H1 (cell line): ENCODE measurements at regions not wholly inside any gene's neighbourhood (a gene's known extent, or its start where the extent isn't known, plus 50 kb on each side); places are given as distances from the start of the nearest gene placed in this dataset.

Source experiments
- CTCF ChIA-PET: fragments of 300-600 bp; sonication (Branson Sonifier 250); formaldehyde crosslinking; loops from one replicate; lab custom pipeline; 2021; ENCODE audit not compliant: partially characterized antibody; lab: Charles Lee
- POLR2A ChIA-PET: fragments of 300-600 bp; sonication (Branson Sonifier 250); formaldehyde crosslinking; loops from one replicate; lab custom pipeline; 2021; ENCODE audit warnings: inconsistent platforms; ENCODE audit not compliant: partially characterized antibody; lab: Charles Lee
- DNase-seq, 2 experiments: peaks; one replicate each; pipeline versions ENCODE4 v3.0.0 to v3.0.0-alpha.2; 2010 to 2022; ENCODE audit warnings: low spot score in 2 of 2, low read depth in 1 of 2, mixed read lengths in 1 of 2
- FAIRE-seq: peaks from 2 replicates; lab custom pipeline; 2011; peaks lifted over from hg19 to GRCh38; lab: Jason Lieb, UNC
- H2AFZ ChIP-seq: 2 replicates; pipeline ENCODE4 v1.8.1; 2012; ENCODE audit warnings: low read length, inconsistent platforms
- H2AK5ac ChIP-seq: 2 replicates; pipeline ENCODE4 v1.6.1; 2013; ENCODE audit warnings: low read depth, low read length
- H2BK120ac ChIP-seq: replicated peaks from 2 replicates; pipeline ENCODE3; 2013; ENCODE audit warnings: low read depth, low read length, inconsistent platforms
- H2BK12ac ChIP-seq: 2 replicates; pipeline ENCODE4 v1.6.1; 2013; ENCODE audit warnings: low read depth, low read length
- H2BK15ac ChIP-seq: 2 replicates; pipeline ENCODE4 v1.6.1; 2013; ENCODE audit warnings: low read length
- H2BK20ac ChIP-seq: 2 replicates; pipeline ENCODE4 v1.6.1; 2013; ENCODE audit warnings: low read length
- H2BK5ac ChIP-seq: 2 replicates; pipeline ENCODE4 v1.6.1; 2013; ENCODE audit warnings: low read depth, low read length
- H3K14ac ChIP-seq: 2 replicates; pipeline ENCODE4 v1.6.1; 2013; ENCODE audit warnings: inconsistent platforms; ENCODE audit not compliant: insufficient read length
- H3K18ac ChIP-seq: 2 replicates; pipeline ENCODE4 v1.6.1; 2013; ENCODE audit warnings: low read length; ENCODE audit errors: extremely low read depth
- H3K23ac ChIP-seq: 2 replicates; pipeline ENCODE4 v1.6.1; 2013; ENCODE audit warnings: inconsistent platforms; ENCODE audit not compliant: insufficient read length
- H3K23me2 ChIP-seq: 2 replicates; pipeline ENCODE4 v1.6.1; 2013; ENCODE audit warnings: low read depth, low read length
- H3K27ac ChIP-seq: 2 replicates; pipeline ENCODE4 v1.6.1; 2011; ENCODE audit warnings: low read depth, low read length, inconsistent platforms
- H3K27me3 ChIP-seq, 4 experiments: replicated peaks in 1 of 4; 1 replicate in 1 of 4; 2 replicates in 3 of 4; pipeline versions ENCODE4 v1.6.1 to v1.8.1; 2011 to 2013; ENCODE audit warnings: low read length in 3 of 4, mild to moderate bottlenecking in 3 of 4, inconsistent platforms in 2 of 4, mixed read lengths in 2 of 4, moderate library complexity in 1 of 4; ENCODE audit not compliant: control insufficient read depth in 3 of 4, insufficient read depth in 3 of 4; ENCODE audit errors: extremely low read depth in 1 of 4
- H3K36me3 ChIP-seq, 4 experiments: 2 replicates each; pipeline versions ENCODE4 v1.6.1 to v1.8.1; 2011 to 2013; ENCODE audit warnings: mild to moderate bottlenecking in 4 of 4, low read length in 3 of 4, moderate library complexity in 2 of 4, control low read depth in 1 of 4, inconsistent platforms in 1 of 4; ENCODE audit not compliant: insufficient read depth in 4 of 4, control insufficient read depth in 2 of 4
- H3K4ac ChIP-seq: replicated peaks from 2 replicates; pipeline ENCODE3; 2013; ENCODE audit warnings: low read length, low read depth, mixed read lengths, inconsistent platforms; ENCODE audit not compliant: insufficient read length
- H3K4me1 ChIP-seq, 4 experiments: replicated peaks in 1 of 4; 1 replicate in 1 of 4; 2 replicates in 3 of 4; pipeline versions ENCODE4 v1.6.1 to v1.8.1; 2011 to 2013; ENCODE audit warnings: low read length in 3 of 4, inconsistent platforms in 2 of 4, mixed read lengths in 1 of 4; ENCODE audit not compliant: insufficient read depth in 4 of 4, control insufficient read depth in 3 of 4
- H3K4me2 ChIP-seq, 2 experiments: 2 replicates each; pipeline versions ENCODE4 v1.6.1 to v1.8.1; 2011 to 2013; ENCODE audit warnings: low read depth in 2 of 2, low read length in 2 of 2, control low read depth in 1 of 2, inconsistent platforms in 1 of 2, mild to moderate bottlenecking in 1 of 2; ENCODE audit not compliant: insufficient read depth in 1 of 2
- H3K4me3 ChIP-seq, 4 experiments: fragments of 200-600, 300-600 bp in 1 of 4; sonication (generic), shearing (Covaris generic), sonication (Bioruptor Twin) in 1 of 4; 2 replicates each; pipeline versions ENCODE4 v1.5.1 to v1.8.1; 2011 to 2016; ENCODE audit warnings: low read length in 4 of 4, low read depth in 3 of 4, control low read depth in 2 of 4, inconsistent platforms in 2 of 4, mild to moderate bottlenecking in 2 of 4, mixed read lengths in 1 of 4, moderate library complexity in 1 of 4; ENCODE audit not compliant: insufficient read depth in 2 of 4; ENCODE audit errors: extremely low read depth in 1 of 4
- H3K56ac ChIP-seq: replicated peaks from 2 replicates; pipeline ENCODE3; 2013; ENCODE audit warnings: low read depth, mild to moderate bottlenecking, mixed read lengths, low read length, inconsistent platforms; ENCODE audit not compliant: insufficient read length
- H3K79me1 ChIP-seq: 2 replicates; pipeline ENCODE4 v1.6.1; 2013; ENCODE audit warnings: low read depth, low read length, control low read depth
- H3K79me2 ChIP-seq, 2 experiments: 2 replicates each; pipeline versions ENCODE4 v1.6.1 to v1.8.1; 2012 to 2013; ENCODE audit warnings: low read length in 2 of 2, mild to moderate bottlenecking in 2 of 2, inconsistent platforms in 1 of 2; ENCODE audit not compliant: insufficient read depth in 2 of 2, control insufficient read depth in 1 of 2
- H3K9ac ChIP-seq, 4 experiments: replicated peaks in 1 of 4; 1 replicate in 1 of 4; 2 replicates in 3 of 4; pipeline versions ENCODE4 v1.6.1 to v1.8.1; 2011 to 2013; ENCODE audit warnings: low read depth in 3 of 4, low read length in 3 of 4, control low read depth in 2 of 4, mild to moderate bottlenecking in 2 of 4, moderate library complexity in 2 of 4, inconsistent platforms in 1 of 4; ENCODE audit errors: extremely low read depth in 1 of 4
- H3K9me3 ChIP-seq, 2 experiments: 2 replicates each; pipeline versions ENCODE4 v1.6.1 to v1.8.1; 2012 to 2013; ENCODE audit warnings: mild to moderate bottlenecking in 2 of 2, moderate library complexity in 2 of 2, control low read depth in 1 of 2, inconsistent platforms in 1 of 2, low read depth in 1 of 2, low read length in 1 of 2, mixed read lengths in 1 of 2; ENCODE audit not compliant: insufficient read depth in 2 of 2
- H4K20me1 ChIP-seq, 2 experiments: replicated peaks in 1 of 2; 2 replicates each; pipeline versions ENCODE3 to v1.8.1; 2011 to 2013; ENCODE audit warnings: inconsistent platforms in 2 of 2, low read length in 2 of 2, mild to moderate bottlenecking in 1 of 2; ENCODE audit not compliant: insufficient read depth in 2 of 2, control insufficient read depth in 1 of 2
- H4K5ac ChIP-seq: 2 replicates; pipeline ENCODE4 v1.6.1; 2013; ENCODE audit warnings: low read length, low read depth, mixed read lengths, inconsistent platforms; ENCODE audit not compliant: insufficient read length
- H4K8ac ChIP-seq: 2 replicates; pipeline ENCODE4 v1.8.0; 2013; ENCODE audit warnings: mild to moderate bottlenecking, moderate library complexity, low read length, inconsistent platforms; ENCODE audit not compliant: insufficient read depth; ENCODE audit errors: extremely low read depth
- H4K91ac ChIP-seq: replicated peaks from 2 replicates; pipeline ENCODE3; 2013; ENCODE audit warnings: low read length, mixed read lengths, inconsistent platforms; ENCODE audit not compliant: insufficient read length
- WGBS, 2 experiments: shearing (Covaris generic) in 1 of 2; methylation state at CpG; one replicate each; pipeline versions ENCODE4 v1.1.6 to v1.1.7; 2013 to 2015; ENCODE audit warnings: low lambda C conversion rate in 2 of 2, mixed read lengths in 2 of 2, inconsistent platforms in 1 of 2, low coverage in 1 of 2, missing lambda C conversion rate in 1 of 2; ENCODE audit not compliant: insufficient replicate concordance in 2 of 2, insufficient coverage in 1 of 2, insufficient read length in 1 of 2; ENCODE audit errors: extremely low coverage in 1 of 2, missing lambda C conversion rate in 1 of 2; 5-methylcytosine and 5-hydroxymethylcytosine counted together
- TF ChIP-seq, protein P1 (sequence below): fragments of 300-600 bp; sonication (generic); IDR thresholded peaks from 2 replicates; pipeline ENCODE4 v1.7.1; 2012; ENCODE audit warnings: low read length, moderate library complexity, mild to moderate bottlenecking, inconsistent platforms; ENCODE audit not compliant: insufficient replicate concordance

DNA sequence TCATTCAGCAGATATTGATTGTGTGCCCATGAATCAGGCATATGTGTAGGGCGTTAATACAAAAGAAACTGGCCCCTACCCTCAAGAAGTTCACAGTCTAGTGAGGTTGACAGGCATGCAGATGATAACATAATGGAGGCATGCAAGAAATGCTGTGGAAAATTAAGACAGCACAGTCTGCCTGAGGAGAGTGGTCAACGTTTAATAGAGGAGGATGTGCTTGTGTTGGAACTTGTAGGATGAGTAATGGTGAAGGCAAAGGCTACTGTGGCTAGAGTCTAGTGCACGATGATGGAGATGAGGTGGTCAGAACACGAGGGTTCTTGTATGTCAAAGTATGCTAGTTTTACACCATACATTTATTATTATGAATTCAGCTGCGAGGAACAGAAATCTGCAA, 295.7 kb downstream of the SOX2 start:
- POLR2A ChIA-PET = no interaction called here
- Histone ChIP-seq H2BK20ac (no peak overlapping the region), H3K79me1 (no peaks in the 10 kb centered on the region), H3K4me2 (no peak overlapping the region), H4K8ac (no peak overlapping the region), H3K79me2 (no peaks in the 10 kb centered on the region), H4K91ac (no peak overlapping the region), H4K20me1 (no peaks in the 10 kb centered on the region), H3K9ac (no peak overlapping the region), H2BK12ac (no peak overlapping the region; the same call in 1 of the 2 replicates), H3K4ac (no peak overlapping the region), H3K4me3 (no peak overlapping the region), H3K27me3 (no peaks in the 10 kb centered on the region), H3K4me1 (no peaks in the 10 kb centered on the region), H3K9me3 (no peaks in the 10 kb centered on the region), H2BK15ac (no peak overlapping the region), H3K14ac (no peak overlapping the region), H2BK120ac (no peak overlapping the region), H2AK5ac (no peak overlapping the region), H3K18ac (no peak overlapping the region), H4K5ac (no peak overlapping the region), H3K23ac (no peak overlapping the region), H2AFZ (no peak overlapping the region), H3K36me3 (no peaks in the 10 kb centered on the region), H3K56ac (no peak overlapping the region), H3K27ac (no peak overlapping the region), H2BK5ac (no peak overlapping the region), H3K23me2 (no peaks in the 10 kb centered on the region)
- CTCF ChIA-PET = no interaction called here
- no peak for DNase-seq
- no peak for FAIRE-seq
- WGBS, 2 experiments = 90% methylated on average over 5 of the region's 5 CpGs; no CpG with 5 or more reads in 1 of the 2 experiments
- TF ChIP-seq, protein P1, sequence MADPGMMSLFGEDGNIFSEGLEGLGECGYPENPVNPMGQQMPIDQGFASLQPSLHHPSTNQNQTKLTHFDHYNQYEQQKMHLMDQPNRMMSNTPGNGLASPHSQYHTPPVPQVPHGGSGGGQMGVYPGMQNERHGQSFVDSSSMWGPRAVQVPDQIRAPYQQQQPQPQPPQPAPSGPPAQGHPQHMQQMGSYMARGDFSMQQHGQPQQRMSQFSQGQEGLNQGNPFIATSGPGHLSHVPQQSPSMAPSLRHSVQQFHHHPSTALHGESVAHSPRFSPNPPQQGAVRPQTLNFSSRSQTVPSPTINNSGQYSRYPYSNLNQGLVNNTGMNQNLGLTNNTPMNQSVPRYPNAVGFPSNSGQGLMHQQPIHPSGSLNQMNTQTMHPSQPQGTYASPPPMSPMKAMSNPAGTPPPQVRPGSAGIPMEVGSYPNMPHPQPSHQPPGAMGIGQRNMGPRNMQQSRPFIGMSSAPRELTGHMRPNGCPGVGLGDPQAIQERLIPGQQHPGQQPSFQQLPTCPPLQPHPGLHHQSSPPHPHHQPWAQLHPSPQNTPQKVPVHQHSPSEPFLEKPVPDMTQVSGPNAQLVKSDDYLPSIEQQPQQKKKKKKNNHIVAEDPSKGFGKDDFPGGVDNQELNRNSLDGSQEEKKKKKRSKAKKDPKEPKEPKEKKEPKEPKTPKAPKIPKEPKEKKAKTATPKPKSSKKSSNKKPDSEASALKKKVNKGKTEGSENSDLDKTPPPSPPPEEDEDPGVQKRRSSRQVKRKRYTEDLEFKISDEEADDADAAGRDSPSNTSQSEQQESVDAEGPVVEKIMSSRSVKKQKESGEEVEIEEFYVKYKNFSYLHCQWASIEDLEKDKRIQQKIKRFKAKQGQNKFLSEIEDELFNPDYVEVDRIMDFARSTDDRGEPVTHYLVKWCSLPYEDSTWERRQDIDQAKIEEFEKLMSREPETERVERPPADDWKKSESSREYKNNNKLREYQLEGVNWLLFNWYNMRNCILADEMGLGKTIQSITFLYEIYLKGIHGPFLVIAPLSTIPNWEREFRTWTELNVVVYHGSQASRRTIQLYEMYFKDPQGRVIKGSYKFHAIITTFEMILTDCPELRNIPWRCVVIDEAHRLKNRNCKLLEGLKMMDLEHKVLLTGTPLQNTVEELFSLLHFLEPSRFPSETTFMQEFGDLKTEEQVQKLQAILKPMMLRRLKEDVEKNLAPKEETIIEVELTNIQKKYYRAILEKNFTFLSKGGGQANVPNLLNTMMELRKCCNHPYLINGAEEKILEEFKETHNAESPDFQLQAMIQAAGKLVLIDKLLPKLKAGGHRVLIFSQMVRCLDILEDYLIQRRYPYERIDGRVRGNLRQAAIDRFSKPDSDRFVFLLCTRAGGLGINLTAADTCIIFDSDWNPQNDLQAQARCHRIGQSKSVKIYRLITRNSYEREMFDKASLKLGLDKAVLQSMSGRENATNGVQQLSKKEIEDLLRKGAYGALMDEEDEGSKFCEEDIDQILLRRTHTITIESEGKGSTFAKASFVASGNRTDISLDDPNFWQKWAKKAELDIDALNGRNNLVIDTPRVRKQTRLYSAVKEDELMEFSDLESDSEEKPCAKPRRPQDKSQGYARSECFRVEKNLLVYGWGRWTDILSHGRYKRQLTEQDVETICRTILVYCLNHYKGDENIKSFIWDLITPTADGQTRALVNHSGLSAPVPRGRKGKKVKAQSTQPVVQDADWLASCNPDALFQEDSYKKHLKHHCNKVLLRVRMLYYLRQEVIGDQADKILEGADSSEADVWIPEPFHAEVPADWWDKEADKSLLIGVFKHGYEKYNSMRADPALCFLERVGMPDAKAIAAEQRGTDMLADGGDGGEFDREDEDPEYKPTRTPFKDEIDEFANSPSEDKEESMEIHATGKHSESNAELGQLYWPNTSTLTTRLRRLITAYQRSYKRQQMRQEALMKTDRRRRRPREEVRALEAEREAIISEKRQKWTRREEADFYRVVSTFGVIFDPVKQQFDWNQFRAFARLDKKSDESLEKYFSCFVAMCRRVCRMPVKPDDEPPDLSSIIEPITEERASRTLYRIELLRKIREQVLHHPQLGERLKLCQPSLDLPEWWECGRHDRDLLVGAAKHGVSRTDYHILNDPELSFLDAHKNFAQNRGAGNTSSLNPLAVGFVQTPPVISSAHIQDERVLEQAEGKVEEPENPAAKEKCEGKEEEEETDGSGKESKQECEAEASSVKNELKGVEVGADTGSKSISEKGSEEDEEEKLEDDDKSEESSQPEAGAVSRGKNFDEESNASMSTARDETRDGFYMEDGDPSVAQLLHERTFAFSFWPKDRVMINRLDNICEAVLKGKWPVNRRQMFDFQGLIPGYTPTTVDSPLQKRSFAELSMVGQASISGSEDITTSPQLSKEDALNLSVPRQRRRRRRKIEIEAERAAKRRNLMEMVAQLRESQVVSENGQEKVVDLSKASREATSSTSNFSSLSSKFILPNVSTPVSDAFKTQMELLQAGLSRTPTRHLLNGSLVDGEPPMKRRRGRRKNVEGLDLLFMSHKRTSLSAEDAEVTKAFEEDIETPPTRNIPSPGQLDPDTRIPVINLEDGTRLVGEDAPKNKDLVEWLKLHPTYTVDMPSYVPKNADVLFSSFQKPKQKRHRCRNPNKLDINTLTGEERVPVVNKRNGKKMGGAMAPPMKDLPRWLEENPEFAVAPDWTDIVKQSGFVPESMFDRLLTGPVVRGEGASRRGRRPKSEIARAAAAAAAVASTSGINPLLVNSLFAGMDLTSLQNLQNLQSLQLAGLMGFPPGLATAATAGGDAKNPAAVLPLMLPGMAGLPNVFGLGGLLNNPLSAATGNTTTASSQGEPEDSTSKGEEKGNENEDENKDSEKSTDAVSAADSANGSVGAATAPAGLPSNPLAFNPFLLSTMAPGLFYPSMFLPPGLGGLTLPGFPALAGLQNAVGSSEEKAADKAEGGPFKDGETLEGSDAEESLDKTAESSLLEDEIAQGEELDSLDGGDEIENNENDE = no peak
